HG03103 (cell line): ENCODE measurements at regions not wholly inside any gene's neighbourhood (a gene's known extent, or its start where the extent isn't known, plus 50 kb on each side); places are given as distances from the start of the nearest gene placed in this dataset.
"Not testable (repeated sequence)": the region's sequence is repeated elsewhere in the genome, so short reads cannot be mapped to it uniquely, and the experiment has no call there.

Experiments
- ATAC-seq: cut with Tn5 transposase; IDR thresholded peaks from one replicate; pipeline ENCODE4 v1.9.1; 2021; ENCODE audit warnings: low read depth; ENCODE audit not compliant: unreplicated experiment

GRCh38 chr17:68135141-68135887, 99.8 kb downstream of the KPNA2 start:
- ATAC-seq: no peak

DNA sequence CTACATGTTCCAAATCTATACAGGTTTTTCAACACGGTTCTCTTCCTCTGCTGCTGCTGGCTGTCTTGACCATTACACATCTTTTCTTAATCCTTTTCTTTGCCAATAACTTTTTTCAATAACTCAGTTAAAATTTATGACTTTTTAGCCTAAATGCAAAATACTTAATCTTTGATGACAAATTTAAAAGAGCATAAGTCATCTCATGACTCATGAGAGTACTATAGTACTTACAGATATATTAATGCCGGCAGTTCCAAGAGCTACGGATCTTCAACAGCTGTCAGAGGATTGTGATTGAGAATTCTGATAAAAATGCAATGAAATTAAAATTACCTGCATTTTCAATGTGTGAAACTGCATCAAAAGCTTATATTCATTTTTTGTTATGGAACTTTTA, 105.5 kb downstream of the KPNA2 start:
- no peak for ATAC-seq

GRCh38 chr17:68142595-68142994, 105.2 kb upstream of the AMZ2 start:
- no peak for ATAC-seq

DNA sequence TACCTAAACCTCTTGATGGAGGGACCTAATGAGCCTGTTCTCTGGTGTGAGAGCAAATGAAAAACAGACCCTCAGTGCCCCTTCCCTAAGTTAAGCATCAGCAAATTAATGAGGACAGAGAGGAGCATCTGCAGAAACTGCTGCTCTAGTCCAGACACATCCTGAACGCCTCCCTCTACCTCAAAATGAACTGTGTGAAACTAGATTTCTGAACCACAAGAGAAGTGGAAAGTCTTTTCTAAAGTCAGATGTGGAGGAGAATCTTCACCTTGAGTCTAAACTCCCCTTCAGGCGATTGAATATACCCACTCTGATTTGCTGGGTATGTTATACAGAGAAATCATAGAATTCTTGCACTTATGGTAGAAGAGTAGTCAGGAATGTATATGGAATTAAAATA, 104.4 kb upstream of the AMZ2 start:
- no peak for ATAC-seq

- ATAC-seq: no peak
Observed at GRCh38 chr17:68145088-68145487, 102.8 kb upstream of the AMZ2 start.

- ATAC-seq: no peak
Observed at GRCh38 chr17:68148936-68149335, 98.9 kb upstream of the AMZ2 start.

- no peak for ATAC-seq
Observed at GRCh38 chr17:68152161-68152571, 95.7 kb upstream of the AMZ2 start.

GRCh38 chr17:68155692-68156091, 92.2 kb upstream of the AMZ2 start:
- no peak for ATAC-seq

DNA sequence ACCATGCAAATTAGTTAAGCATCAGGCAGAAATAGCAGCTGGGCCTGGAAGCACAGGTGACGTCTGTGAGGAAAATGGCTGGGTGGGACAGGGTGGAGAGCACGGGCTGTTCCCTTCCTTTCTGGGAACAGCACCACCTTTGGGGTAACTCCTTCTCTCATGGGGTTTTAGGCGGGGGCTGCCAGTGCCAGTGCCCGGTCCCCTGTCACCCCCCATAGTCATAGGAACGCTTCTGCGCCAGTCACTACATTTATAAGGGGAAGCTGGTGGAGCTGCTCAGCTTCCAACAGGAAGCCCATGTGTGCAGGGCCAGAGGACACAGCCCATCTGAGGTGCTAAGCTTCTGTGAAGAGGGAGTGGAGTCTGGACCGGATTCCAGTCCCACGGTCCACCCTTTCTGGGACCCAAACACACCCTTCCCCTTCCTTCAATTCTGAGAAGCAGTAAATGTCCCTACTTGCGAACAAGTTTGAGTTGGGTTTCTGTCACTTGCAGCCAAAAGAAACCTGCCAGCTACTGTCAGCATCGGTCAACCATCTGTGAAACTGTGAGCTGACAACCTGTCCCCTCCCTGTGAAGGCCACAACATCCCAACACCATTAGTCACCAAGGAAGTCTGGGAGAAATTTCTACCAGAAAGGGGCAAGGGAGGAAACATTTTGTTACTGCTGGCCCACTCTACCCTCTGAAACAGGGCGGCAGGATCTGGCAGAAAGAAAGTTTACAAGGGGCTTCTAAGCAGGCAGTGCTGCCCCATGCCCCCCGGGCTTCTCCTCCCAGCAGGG, 86.0 kb upstream of the AMZ2 start:
- no peak for ATAC-seq

- not testable (repeated sequence) for ATAC-seq
Observed at GRCh38 chr17:68168273-68169164, 79.3 kb upstream of the AMZ2 start.

DNA sequence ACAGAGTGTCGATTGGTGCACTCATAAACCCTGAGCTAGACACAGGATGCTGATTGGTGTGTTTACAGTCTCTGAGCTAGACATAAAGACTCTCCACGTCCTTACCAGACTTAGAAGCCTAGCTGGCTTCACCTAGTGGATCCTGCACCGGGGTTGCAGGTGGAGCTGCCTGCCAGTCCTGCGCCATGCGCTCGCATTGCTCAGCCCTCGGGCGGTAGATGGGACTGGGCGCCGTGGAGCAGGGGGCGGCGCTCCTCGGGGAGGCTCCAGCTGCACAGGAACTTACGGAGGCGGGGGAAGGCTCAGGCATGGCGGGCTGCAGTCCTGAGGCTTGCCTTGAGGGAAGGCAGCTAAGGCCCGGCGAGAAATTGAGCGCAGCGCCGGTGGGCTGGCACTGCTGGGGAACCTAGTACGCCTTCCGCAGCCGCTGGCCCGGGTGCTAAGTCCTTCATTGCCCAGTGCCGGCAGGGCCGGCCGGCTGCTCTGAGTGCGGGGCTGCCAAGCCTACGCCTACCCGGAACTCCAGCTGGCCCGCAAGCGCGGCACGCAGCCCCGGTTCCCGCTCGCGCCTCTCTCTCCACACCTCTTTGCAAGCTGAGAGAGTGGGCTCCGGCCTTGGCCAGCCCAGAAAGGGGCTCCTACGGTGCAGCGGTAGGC, 78.5 kb upstream of the AMZ2 start:
- not testable (repeated sequence) for ATAC-seq

DNA sequence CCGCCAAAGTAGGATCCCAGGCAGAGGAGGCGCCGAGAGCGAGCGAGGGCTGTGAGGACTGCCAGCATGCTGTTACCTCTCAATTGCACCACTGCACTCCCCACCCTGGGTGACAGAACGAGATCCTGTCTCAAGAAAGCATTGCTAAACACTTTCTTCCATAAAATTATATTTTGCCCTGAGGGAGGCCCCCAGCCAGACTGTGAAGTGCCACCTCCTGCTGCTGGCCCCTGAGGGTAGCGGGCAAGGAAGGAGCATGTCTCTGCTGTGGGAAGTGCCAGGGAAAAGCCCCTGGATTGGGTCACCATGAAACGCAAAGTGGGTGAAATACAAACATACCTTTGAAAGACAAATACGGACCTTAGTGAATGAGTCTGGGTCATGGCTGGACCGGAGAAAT, 78.0 kb upstream of the AMZ2 start:
- ATAC-seq: no peak

GRCh38 chr17:68170246-68170645, 77.6 kb upstream of the AMZ2 start:
- ATAC-seq: no peak

- ATAC-seq: peak; percentile 56
Observed at GRCh38 chr17:68172461-68172954, 75.3 kb upstream of the AMZ2 start.

DNA sequence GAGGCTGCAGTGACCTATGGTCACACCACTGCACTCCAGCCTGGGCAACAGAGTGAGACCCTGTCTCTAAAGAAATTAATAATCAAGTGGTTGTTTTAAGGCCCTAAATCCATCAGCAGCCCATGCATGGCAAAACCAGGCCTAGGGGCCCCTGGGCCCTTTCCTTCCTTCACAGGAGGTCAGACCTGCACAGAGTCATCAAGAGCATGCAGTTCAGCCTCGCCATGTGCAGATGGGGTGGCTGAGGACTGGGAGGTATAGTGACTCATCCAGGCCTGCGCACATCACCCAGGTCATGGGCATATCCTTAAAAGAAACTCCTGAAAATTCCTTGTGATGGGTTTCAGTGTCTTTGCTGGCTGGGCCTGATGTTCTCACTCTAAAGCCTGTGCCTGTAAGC, 72.4 kb upstream of the AMZ2 start:
- no peak for ATAC-seq

- no peak for ATAC-seq
Observed at GRCh38 chr17:68175905-68176304, 71.9 kb upstream of the AMZ2 start.

GRCh38 chr17:68176718-68177117, 71.1 kb upstream of the AMZ2 start:
- ATAC-seq: no peak

- no peak for ATAC-seq
Observed at GRCh38 chr17:68178831-68179230, 69.0 kb upstream of the AMZ2 start.

GRCh38 chr17:68179236-68179925, 68.5 kb upstream of the AMZ2 start:
- ATAC-seq: no peak

GRCh38 chr17:68179926-68180285, 67.9 kb upstream of the AMZ2 start:
- no peak for ATAC-seq
